IMR-90 (cell line): ENCODE measurements at regions not wholly inside any gene's neighbourhood (a gene's known extent, or its start where the extent isn't known, plus 50 kb on each side); places are given as distances from the start of the nearest gene placed in this dataset.

Experiments
- CHD1 ChIP-seq: IDR thresholded peaks from 2 replicates; pipeline ENCODE4 v1.6.1; 2012; ENCODE audit warnings: low read depth, low read length, improper control_type of control experiment
- FOS ChIP-seq: fragments of 150-350 bp; IDR thresholded peaks from 2 replicates; pipeline ENCODE4 v1.6.1; 2016; ENCODE audit warnings: low read depth, low read length
- MAZ ChIP-seq: IDR thresholded peaks from 2 replicates; pipeline ENCODE4 v1.6.1; 2012; ENCODE audit warnings: low read depth, mild to moderate bottlenecking, low read length, improper control_type of control experiment, moderate library complexity, borderline replicate concordance
- NFE2L2 ChIP-seq: fragments of 150-350 bp; IDR thresholded peaks from 2 replicates; pipeline ENCODE4 v1.6.1; 2016; ENCODE audit warnings: low read depth, mild to moderate bottlenecking, low read length
- POLR2A ChIP-seq: IDR thresholded peaks from 2 replicates; pipeline ENCODE4 v1.6.1; 2012; ENCODE audit warnings: mild to moderate bottlenecking, low read depth, low read length
- RAD21 ChIP-seq: IDR thresholded peaks from 2 replicates; pipeline ENCODE4 v1.6.1; 2012; ENCODE audit warnings: low read length, improper control_type of control experiment
- RCOR1 ChIP-seq: IDR thresholded peaks from 2 replicates; pipeline ENCODE4 v1.6.1; 2012; ENCODE audit warnings: mild to moderate bottlenecking, low read length, improper control_type of control experiment; ENCODE audit not compliant: insufficient replicate concordance
- RFX5 ChIP-seq: IDR thresholded peaks from 2 replicates; pipeline ENCODE4 v1.8.0; 2012; ENCODE audit warnings: low read depth, mild to moderate bottlenecking, low read length, moderate library complexity
- SMC3 ChIP-seq: fragments of 150-350 bp; IDR thresholded peaks from 2 replicates; pipeline ENCODE4 v1.6.1; 2016; ENCODE audit warnings: low read depth, mild to moderate bottlenecking, antibody characterized with exemption, low read length, moderate library complexity
- TF ChIP-seq, protein P1 (sequence below): conservative IDR thresholded peaks from 2 replicates; pipeline ENCODE4 v1.5.1; 2012; ENCODE audit warnings: mild to moderate bottlenecking, low read depth, low read length, improper control_type of control experiment
- TF ChIP-seq, protein P2 (sequence below): fragments of 150-350 bp; IDR thresholded peaks from 2 replicates; pipeline ENCODE4 v1.6.1; 2017; ENCODE audit warnings: mild to moderate bottlenecking, antibody characterized with exemption, low read length, low read depth
- TF ChIP-seq, protein P3 (sequence below): fragments of 150-350 bp; IDR thresholded peaks from 2 replicates; pipeline ENCODE4 v1.6.1; 2016; ENCODE audit warnings: low read depth, mild to moderate bottlenecking, low read length, moderate library complexity, borderline replicate concordance

DNA sequence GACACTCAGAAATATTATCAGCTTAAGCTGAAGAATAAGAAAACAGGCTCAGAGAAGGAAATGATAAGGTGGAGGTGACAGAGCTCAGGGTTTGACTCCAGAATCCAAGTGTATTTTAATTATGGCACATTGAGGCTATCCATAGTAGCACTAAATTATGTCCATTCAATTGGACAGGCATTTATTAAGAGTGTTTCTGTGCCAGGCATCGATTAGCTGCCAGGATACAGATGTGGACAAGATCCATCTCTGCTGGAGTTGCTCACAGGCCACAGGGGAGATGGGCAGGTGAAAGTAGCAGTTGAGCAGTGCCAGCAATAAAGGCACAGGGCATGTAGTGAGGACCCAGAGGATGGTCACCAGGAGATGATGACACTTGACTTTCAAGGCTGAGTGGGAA lies 592.5 kb downstream of the INSC start:
- TF ChIP-seq POLR2A, result no peak
- TF ChIP-seq, protein P1, sequence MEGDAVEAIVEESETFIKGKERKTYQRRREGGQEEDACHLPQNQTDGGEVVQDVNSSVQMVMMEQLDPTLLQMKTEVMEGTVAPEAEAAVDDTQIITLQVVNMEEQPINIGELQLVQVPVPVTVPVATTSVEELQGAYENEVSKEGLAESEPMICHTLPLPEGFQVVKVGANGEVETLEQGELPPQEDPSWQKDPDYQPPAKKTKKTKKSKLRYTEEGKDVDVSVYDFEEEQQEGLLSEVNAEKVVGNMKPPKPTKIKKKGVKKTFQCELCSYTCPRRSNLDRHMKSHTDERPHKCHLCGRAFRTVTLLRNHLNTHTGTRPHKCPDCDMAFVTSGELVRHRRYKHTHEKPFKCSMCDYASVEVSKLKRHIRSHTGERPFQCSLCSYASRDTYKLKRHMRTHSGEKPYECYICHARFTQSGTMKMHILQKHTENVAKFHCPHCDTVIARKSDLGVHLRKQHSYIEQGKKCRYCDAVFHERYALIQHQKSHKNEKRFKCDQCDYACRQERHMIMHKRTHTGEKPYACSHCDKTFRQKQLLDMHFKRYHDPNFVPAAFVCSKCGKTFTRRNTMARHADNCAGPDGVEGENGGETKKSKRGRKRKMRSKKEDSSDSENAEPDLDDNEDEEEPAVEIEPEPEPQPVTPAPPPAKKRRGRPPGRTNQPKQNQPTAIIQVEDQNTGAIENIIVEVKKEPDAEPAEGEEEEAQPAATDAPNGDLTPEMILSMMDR, result no peak
- no peak for TF ChIP-seq RCOR1
- TF ChIP-seq RFX5, result no peak
- TF ChIP-seq RAD21, result no peak
- TF ChIP-seq, protein P2, sequence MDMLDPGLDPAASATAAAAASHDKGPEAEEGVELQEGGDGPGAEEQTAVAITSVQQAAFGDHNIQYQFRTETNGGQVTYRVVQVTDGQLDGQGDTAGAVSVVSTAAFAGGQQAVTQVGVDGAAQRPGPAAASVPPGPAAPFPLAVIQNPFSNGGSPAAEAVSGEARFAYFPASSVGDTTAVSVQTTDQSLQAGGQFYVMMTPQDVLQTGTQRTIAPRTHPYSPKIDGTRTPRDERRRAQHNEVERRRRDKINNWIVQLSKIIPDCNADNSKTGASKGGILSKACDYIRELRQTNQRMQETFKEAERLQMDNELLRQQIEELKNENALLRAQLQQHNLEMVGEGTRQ, result no peak
- TF ChIP-seq CHD1, result no peak
- no peak for TF ChIP-seq FOS
- no peak for TF ChIP-seq NFE2L2
- no peak for TF ChIP-seq MAZ
- TF ChIP-seq, protein P3, sequence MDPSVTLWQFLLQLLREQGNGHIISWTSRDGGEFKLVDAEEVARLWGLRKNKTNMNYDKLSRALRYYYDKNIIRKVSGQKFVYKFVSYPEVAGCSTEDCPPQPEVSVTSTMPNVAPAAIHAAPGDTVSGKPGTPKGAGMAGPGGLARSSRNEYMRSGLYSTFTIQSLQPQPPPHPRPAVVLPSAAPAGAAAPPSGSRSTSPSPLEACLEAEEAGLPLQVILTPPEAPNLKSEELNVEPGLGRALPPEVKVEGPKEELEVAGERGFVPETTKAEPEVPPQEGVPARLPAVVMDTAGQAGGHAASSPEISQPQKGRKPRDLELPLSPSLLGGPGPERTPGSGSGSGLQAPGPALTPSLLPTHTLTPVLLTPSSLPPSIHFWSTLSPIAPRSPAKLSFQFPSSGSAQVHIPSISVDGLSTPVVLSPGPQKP, result no peak
- no peak for TF ChIP-seq SMC3
